GM12865 (cell line): ENCODE measurements at regions not wholly inside any gene's neighbourhood (a gene's known extent, or its start where the extent isn't known, plus 50 kb on each side); places are given as distances from the start of the nearest gene placed in this dataset.

Experiments used
- DNase-seq: peaks from one replicate; pipeline ENCODE4 v3.0.0; 2010; ENCODE audit warnings: low read depth
- H3K4me3 ChIP-seq: 2 replicates; pipeline ENCODE4 v1.5.1; 2011; ENCODE audit warnings: mild to moderate bottlenecking, low read depth, low read length, control low read depth
- CTCF ChIP-seq: IDR thresholded peaks from 2 replicates; pipeline ENCODE4 v1.5.1; 2011; ENCODE audit warnings: low read length, control low read depth, low read depth, inconsistent platforms; ENCODE audit not compliant: insufficient read depth; ENCODE audit errors: missing control alignments

- no peak for TF ChIP-seq CTCF
- no peak overlapping the region for H3K4me3 ChIP-seq
- DNase-seq = no peak
Measured at GRCh38 chr2:240199133-240199870, 58.8 kb upstream of the OTOS start.

- no peak for DNase-seq
- TF ChIP-seq CTCF = no peak
- no peak overlapping the region for H3K4me3 ChIP-seq
Measured at GRCh38 chr2:240200230-240201051, 60.0 kb upstream of the OTOS start.

- no peak for TF ChIP-seq CTCF
- DNase-seq = no peak
- no peak overlapping the region for H3K4me3 ChIP-seq
Measured at GRCh38 chr2:240201866-240202265, 61.4 kb upstream of the OTOS start.

- TF ChIP-seq CTCF = no peak
- DNase-seq = no peak
- no peak overlapping the region for H3K4me3 ChIP-seq
Measured at GRCh38 chr2:240202586-240202985, 62.1 kb upstream of the OTOS start.

GRCh38 chr2:240203031-240203787 lies 62.8 kb upstream of the OTOS start:
- no peak for DNase-seq
- TF ChIP-seq CTCF = no peak
- H3K4me3 ChIP-seq = no peak overlapping the region

- TF ChIP-seq CTCF = no peak
- DNase-seq = no peak
- H3K4me3 ChIP-seq = no peak overlapping the region
Measured at GRCh38 chr2:240203788-240204270, 63.4 kb upstream of the OTOS start.
